Keratinocyte (primary cell): ENCODE measurements at regions not wholly inside any gene's neighbourhood (a gene's known extent, or its start where the extent isn't known, plus 50 kb on each side); places are given as distances from the start of the nearest gene placed in this dataset.
"Not testable (repeated sequence)": the region's sequence is repeated elsewhere in the genome, so short reads cannot be mapped to it uniquely, and the experiment has no call there.

Source experiments
- DNase-seq: peaks from one replicate; pipeline ENCODE4 v3.0.0-alpha.2; 2011; ENCODE audit warnings: low read depth, missing footprints, low spot score
- FAIRE-seq: peaks from 2 replicates; lab custom pipeline; 2011; peaks lifted over from hg19 to GRCh38; lab: Jason Lieb, UNC
- H2AFZ ChIP-seq: 2 replicates; pipeline ENCODE4 v1.6.0; 2012; ENCODE audit warnings: low read length, control low read depth, inconsistent platforms; ENCODE audit not compliant: control insufficient read depth
- H3K27ac ChIP-seq: 2 replicates; pipeline ENCODE4 v1.5.1; 2011; ENCODE audit warnings: low read length; ENCODE audit not compliant: control insufficient read depth, insufficient read depth
- H3K27me3 ChIP-seq: 3 replicates; pipeline ENCODE4 v1.6.0; 2011; ENCODE audit warnings: low read length; ENCODE audit not compliant: control insufficient read depth, insufficient read depth; ENCODE audit errors: extremely low read depth
- H3K36me3 ChIP-seq, 2 experiments: 2 replicates in 1 of 2; 3 replicates in 1 of 2; pipeline ENCODE4 v1.5.1; 2011; ENCODE audit warnings: low read length in 2 of 2, mild to moderate bottlenecking in 1 of 2; ENCODE audit not compliant: control insufficient read depth in 2 of 2, insufficient read depth in 2 of 2; ENCODE audit errors: extremely low read depth in 1 of 2
- H3K4me1 ChIP-seq: 3 replicates; pipeline ENCODE4 v1.5.1; 2011; ENCODE audit warnings: low read length; ENCODE audit not compliant: control insufficient read depth, insufficient read depth; ENCODE audit errors: extremely low read depth
- H3K4me2 ChIP-seq: 3 replicates; pipeline ENCODE4 v1.6.0; 2011; ENCODE audit warnings: low read depth, low read length; ENCODE audit not compliant: control insufficient read depth, insufficient read depth; ENCODE audit errors: extremely low read depth
- H3K4me3 ChIP-seq, 3 experiments: fragments of 200-600 bp in 1 of 3; sonication (generic) in 1 of 3; 2 replicates in 2 of 3; 3 replicates in 1 of 3; pipeline ENCODE4 v1.5.1; 2011 to 2016; ENCODE audit warnings: low read length in 3 of 3, mild to moderate bottlenecking in 3 of 3, control low read depth in 2 of 3, inconsistent platforms in 1 of 3, low read depth in 1 of 3, mixed read lengths in 1 of 3, mixed run types in 1 of 3, moderate library complexity in 1 of 3; ENCODE audit not compliant: control insufficient read depth in 2 of 3, insufficient read depth in 2 of 3; ENCODE audit errors: extremely low read depth in 1 of 3
- H3K79me2 ChIP-seq: 2 replicates; pipeline ENCODE4 v1.6.0; 2012; ENCODE audit warnings: low read length; ENCODE audit not compliant: control insufficient read depth, insufficient read depth
- H3K9ac ChIP-seq: 3 replicates; pipeline ENCODE4 v1.6.0; 2011; ENCODE audit warnings: low read length; ENCODE audit not compliant: control insufficient read depth, insufficient read depth; ENCODE audit errors: extremely low read depth
- H3K9me1 ChIP-seq: 3 replicates; pipeline ENCODE4 v1.6.0; 2011; ENCODE audit warnings: low read length; ENCODE audit not compliant: control insufficient read depth, insufficient read depth; ENCODE audit errors: extremely low read depth
- H3K9me3 ChIP-seq: 2 replicates; pipeline ENCODE4 v1.5.1; 2012; ENCODE audit warnings: low read depth, low read length; ENCODE audit not compliant: control insufficient read depth
- H4K20me1 ChIP-seq: 3 replicates; pipeline ENCODE4 v1.6.0; 2011; ENCODE audit warnings: low read length; ENCODE audit not compliant: control insufficient read depth, insufficient read depth; ENCODE audit errors: extremely low read depth
- EZH2 ChIP-seq: IDR thresholded peaks from one replicate; pipeline ENCODE4 v1.6.1; 2012; ENCODE audit warnings: inconsistent platforms, mild to moderate bottlenecking, low read length, moderate library complexity
- dilution Hi-C: fragments of 300-500 bp; cut with MboI; formaldehyde crosslinking; loops from one replicate; pipeline ENCODE4 v1.7.0; 2020; ENCODE audit warnings: low sequenced_read_pairs; ENCODE audit not compliant: extremely low pct_ligation_motif_present
- TF ChIP-seq, protein P1 (sequence below), 3 experiments: IDR thresholded peaks in 1 of 3; conservative IDR thresholded peaks in 1 of 3; optimal IDR thresholded peaks in 1 of 3; 2 replicates in 2 of 3; 3 replicates in 1 of 3; pipeline versions ENCODE3 to v1.5.1; 2011; ENCODE audit warnings: low read length in 3 of 3, mild to moderate bottlenecking in 3 of 3, moderate library complexity in 2 of 3, control low read depth in 1 of 3, inconsistent platforms in 1 of 3; ENCODE audit not compliant: insufficient read depth in 2 of 3; ENCODE audit errors: extremely low read depth in 1 of 3

- dilution Hi-C loops, result no loop called here
- H3K27me3 ChIP-seq, result no peaks in the 10 kb centered on the region
- no peak overlapping the region for H3K27ac ChIP-seq
Observed at GRCh38 chr3:117052395-117052794, 342.8 kb downstream of the TUSC7 start.

GRCh38 chr3:117054556-117054955 is 345.0 kb downstream of the TUSC7 start:
- dilution Hi-C loops, result no loop called here
- DNase-seq, result no peak
- Histone ChIP-seq H3K9me3 (no peaks in the 10 kb centered on the region), H2AFZ (no peak overlapping the region), H3K27ac (no peak overlapping the region), H3K4me2 (no peak overlapping the region), H4K20me1 (no peaks in the 10 kb centered on the region), H3K36me3 (no peaks in the 10 kb centered on the region), H3K9ac (no peak overlapping the region), H3K4me1 (no peaks in the 10 kb centered on the region), H3K79me2 (no peaks in the 10 kb centered on the region), H3K9me1 (no peaks in the 10 kb centered on the region), H3K27me3 (no peaks in the 10 kb centered on the region), H3K4me3 (no peak overlapping the region)
- FAIRE-seq, result no peak
- TF ChIP-seq, protein P1, sequence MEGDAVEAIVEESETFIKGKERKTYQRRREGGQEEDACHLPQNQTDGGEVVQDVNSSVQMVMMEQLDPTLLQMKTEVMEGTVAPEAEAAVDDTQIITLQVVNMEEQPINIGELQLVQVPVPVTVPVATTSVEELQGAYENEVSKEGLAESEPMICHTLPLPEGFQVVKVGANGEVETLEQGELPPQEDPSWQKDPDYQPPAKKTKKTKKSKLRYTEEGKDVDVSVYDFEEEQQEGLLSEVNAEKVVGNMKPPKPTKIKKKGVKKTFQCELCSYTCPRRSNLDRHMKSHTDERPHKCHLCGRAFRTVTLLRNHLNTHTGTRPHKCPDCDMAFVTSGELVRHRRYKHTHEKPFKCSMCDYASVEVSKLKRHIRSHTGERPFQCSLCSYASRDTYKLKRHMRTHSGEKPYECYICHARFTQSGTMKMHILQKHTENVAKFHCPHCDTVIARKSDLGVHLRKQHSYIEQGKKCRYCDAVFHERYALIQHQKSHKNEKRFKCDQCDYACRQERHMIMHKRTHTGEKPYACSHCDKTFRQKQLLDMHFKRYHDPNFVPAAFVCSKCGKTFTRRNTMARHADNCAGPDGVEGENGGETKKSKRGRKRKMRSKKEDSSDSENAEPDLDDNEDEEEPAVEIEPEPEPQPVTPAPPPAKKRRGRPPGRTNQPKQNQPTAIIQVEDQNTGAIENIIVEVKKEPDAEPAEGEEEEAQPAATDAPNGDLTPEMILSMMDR (optimal IDR thresholded peaks at IDR 0.05 in 1 of 3, IDR thresholded peaks at IDR 0.05 in 1 of 3, conservative IDR thresholded peaks at IDR 0.05 in 1 of 3; ENCODE audit: extremely low read depth in 1 of 3, insufficient read depth in 2 of 3, low read length in 3 of 3), result no peak
- no peak for TF ChIP-seq EZH2

More at GRCh38 chr3:117052395-117052794, 342.8 kb downstream of the TUSC7 start:
- TF ChIP-seq, protein P1 (optimal IDR thresholded peaks at IDR 0.05 in 1 of 3, IDR thresholded peaks at IDR 0.05 in 1 of 3, conservative IDR thresholded peaks at IDR 0.05 in 1 of 3; ENCODE audit: extremely low read depth in 1 of 3, insufficient read depth in 2 of 3, low read length in 3 of 3), result no peak
- no peak for TF ChIP-seq EZH2
- Histone ChIP-seq H3K36me3 (no peaks in the 10 kb centered on the region), H3K9me3 (no peaks in the 10 kb centered on the region), H3K4me2 (no peak overlapping the region), H3K4me3 (no peak overlapping the region), H3K79me2 (no peaks in the 10 kb centered on the region), H3K4me1 (no peaks in the 10 kb centered on the region), H2AFZ (no peak overlapping the region), H3K9ac (no peak overlapping the region), H4K20me1 (no peaks in the 10 kb centered on the region), H3K9me1 (no peaks in the 10 kb centered on the region)
- DNase-seq (no peak), FAIRE-seq (no peak)

GRCh38 chr3:117056946-117057345 is 347.4 kb downstream of the TUSC7 start:
- DNase-seq, H3K9ac ChIP-seq, H3K4me3 ChIP-seq, H3K9me1 ChIP-seq, H3K4me2 ChIP-seq, H3K27me3 ChIP-seq, H3K36me3 ChIP-seq, dilution Hi-C loops, H3K27ac ChIP-seq, H4K20me1 ChIP-seq, H3K4me1 ChIP-seq, H2AFZ ChIP-seq, H3K79me2 ChIP-seq, H3K9me3 ChIP-seq, FAIRE-seq: not testable (repeated sequence)
